MM.1S (cell line): ENCODE measurements at regions not wholly inside any gene's neighbourhood (a gene's known extent, or its start where the extent isn't known, plus 50 kb on each side); places are given as distances from the start of the nearest gene placed in this dataset.

Experiments used
- CTCF ChIP-seq: fragments of 300-600 bp; sonication (generic); IDR thresholded peaks from 2 replicates; pipeline ENCODE4 v1.5.1; 2016; ENCODE audit warnings: antibody characterized with exemption, low read length, mixed read lengths
- EZH2 ChIP-seq: fragments of 300-600 bp; sonication (generic); optimal IDR thresholded peaks from 2 replicates; pipeline ENCODE3; 2017; ENCODE audit warnings: low read depth, mild to moderate bottlenecking, antibody characterized with exemption, low read length, mixed read lengths
- EZH2phosphoT487 ChIP-seq: fragments of 300-600 bp; sonication (generic); IDR thresholded peaks from 2 replicates; pipeline ENCODE4 v1.6.1; 2018; ENCODE audit warnings: antibody characterized with exemption, low read length

DNA sequence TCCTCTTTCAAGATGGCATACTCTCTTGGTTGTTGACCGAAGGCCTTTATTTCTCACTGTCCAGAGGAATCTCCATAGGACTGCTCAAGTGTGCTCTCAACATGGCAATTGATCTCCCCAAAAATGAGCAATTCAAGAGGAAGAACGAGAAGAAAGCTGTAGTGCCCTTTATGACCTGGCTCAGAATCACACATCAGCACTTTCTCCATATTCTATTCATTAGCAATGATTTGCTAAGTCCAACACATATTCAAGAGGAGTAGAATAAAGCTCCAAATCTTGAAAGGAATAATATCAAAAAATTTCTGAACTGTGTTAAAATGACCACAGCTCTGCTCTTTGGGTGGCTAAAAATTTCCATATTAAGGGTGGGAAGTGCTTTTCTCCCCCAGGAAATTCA lies 151.6 kb upstream of the SYNPR start:
- no peak for TF ChIP-seq CTCF
- no peak for TF ChIP-seq EZH2
- TF ChIP-seq EZH2phosphoT487: no peak
